Activated CD4-positive, alpha-beta T cell treated with anti-CD3 and anti-CD28 coated beads for 4 hours (primary cell): ENCODE measurements at regions not wholly inside any gene's neighbourhood (a gene's known extent, or its start where the extent isn't known, plus 50 kb on each side); places are given as distances from the start of the nearest gene placed in this dataset.

Source experiments
- DNase-seq, 2 donors: peaks; one replicate each; pipeline ENCODE4 v3.0.0-alpha.2; 2020

DNA sequence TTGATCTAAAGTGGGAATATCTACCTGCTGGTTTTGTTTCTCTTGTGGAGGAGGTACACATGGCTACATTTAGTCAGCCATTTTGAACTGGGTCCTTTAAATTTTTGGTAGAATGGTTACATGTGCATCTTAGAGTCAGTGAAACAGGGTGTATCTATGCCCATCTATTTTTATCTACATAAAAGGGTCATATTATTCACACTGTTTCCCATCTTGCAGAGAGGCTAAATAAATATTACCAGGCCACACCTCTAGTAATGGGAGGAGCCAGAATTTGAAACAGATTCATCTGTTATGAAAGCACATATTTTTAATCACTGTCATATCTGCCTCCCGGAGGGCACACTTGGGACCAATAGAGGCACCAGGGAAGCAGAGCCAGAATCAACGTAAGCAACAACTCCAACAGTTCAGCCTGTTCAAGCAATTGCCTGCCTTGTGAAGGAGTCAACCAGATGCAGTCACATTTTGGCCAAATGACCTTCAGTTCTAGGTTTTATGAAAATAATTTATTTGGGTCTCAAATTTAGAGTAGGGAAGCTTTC lies 376.8 kb downstream of the TSN start:
- DNase-seq = no peak

DNA sequence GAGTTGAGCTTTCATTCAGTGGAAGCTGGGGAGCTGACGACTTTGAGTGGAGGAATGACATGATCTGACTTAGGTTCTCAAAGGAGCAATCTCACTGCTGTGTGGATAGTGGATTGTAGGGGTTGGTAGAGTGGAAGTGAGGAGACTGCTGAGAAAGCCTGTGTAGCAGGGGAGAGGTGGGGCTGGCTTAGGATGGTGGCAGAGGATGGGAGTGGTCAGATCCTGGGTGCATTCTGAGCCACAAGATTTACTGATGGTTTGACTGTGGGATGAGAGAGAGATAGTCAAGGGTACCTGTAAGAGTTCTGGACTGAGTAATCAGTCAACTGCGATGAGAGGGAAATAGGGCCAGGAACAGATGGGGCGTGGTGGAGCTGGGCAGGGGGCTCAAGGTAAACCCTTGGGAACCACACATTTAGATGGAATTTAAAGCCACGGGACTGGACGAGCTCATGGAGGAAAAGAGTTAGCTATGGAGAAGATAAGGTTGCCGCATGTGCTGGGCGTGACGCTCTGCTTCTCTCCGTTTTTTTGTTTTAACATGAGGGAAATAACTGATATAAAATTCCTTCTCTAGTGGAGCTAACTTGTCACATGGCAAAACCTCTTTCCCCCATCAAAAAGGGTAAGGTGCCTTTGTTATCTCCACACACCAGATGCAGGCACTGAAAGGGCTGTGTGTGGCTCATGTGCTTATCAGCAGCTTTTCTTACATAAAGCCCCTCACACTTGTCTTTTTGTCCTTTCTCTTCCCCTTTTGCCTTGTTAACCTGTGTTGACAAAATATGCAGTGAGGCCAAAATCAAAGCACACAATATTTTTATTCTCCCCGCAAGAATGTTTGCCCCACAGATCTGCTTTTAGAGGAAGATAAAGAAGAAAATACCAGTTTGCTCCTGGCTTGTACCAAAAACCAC lies 379.8 kb downstream of the TSN start:
- DNase-seq = no peak

DNA sequence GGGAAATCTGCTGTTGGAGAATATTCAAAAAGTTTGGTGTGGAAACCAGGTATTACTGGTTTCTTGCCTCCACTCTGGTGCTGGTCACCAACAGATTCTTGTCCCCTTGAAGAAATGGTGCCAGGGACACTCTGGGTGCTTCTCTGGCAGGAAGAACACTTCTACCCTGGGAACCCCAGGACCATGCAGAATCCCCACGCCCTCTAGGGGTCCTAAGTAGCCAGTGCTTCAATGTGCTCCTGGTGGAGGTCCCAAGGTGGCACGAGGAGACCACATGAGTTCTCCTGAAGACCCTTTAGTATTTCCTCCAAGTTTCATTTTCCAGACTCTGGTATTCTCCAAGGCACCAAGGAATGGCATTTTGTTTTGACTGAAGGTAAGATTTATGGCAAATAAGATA lies 380.6 kb downstream of the TSN start:
- no peak for DNase-seq

DNA sequence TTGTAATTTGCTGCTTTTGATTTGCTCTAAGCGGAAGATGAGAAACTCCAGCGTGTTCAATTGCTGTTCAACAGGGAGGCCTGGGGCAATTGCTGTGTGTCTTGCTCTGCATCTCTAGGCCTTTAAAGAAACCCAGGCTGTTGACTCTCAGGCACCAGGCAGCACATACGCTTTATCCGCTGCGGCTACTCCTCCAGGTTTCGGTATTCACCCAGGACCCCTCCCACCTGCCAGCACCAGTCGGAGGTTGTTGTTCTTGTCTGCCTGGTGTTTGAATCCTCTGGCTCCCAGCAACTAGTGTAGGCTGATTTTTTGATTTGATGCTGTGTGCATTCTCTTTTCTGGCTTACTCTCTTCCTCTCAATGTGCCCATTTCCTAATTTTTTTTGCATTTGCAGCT lies 383.1 kb downstream of the TSN start:
- DNase-seq = no peak

DNA sequence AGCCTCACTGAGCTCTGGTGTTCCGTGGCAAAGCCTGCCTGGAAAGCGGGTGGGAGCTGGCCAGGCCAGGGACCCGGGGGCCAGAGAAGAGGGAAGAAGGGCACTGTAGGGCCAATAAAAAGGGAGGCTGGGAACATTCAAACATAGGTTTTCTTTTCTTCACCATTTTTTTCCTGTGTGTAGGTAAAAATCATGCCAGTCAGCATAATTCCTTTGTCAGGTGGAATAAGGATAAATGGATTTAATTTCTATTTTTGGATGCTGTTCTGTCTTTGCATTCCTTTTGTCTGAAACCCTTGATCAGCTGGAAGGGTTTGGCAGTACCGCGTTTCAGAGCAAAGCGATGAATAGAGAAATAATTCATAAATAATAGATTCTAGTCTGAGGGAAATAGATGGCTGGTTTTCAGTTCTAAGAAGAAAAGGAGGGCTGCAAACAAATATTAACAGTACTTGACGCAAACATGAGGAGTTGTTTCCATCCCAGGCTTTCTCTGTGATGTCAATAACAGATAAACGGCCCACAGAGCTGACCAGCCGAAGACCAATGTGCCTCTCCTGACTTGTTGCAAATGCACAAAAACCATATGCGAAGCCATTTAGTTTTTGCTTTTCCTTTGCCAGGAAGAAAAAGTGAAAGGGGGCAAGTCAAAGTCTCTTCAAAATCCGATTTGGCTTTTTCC lies 384.4 kb downstream of the TSN start:
- DNase-seq = no peak

DNA sequence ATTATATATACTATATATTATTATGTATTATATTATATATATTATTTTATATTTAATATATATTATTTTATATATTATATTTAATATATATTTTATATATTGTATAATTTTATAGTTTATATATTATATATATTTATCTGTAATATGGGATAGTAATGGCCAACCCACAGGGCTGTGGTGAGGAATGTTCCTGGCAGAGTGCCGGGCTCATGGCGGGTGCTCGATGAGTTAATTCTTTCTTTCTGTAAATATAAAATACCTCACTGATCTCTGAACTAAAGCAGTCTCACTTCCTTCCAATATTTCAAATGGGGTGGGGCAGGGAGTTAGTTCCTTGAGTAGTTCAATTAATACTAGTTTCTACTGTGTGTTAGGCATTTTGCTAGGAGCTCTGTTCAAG lies 389.4 kb downstream of the TSN start:
- DNase-seq = no peak

DNA sequence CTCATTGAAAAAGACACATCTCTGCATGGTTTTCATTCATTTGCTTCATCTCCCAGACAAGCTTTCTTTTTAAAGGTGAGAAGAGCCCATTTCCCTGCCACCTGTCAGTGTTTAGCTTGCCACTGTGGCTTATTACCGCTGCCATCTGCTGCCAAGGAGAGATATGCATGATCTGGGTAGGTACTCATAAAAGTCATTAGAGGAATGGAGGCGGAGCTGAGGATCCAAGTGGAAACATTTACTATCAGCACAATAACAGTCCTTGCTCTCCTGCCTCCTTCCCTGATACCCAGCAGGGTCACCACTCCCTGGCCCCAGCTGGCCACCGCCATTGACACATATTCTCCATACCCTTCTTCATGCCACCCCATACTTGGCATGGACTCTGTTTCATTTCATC lies 390.4 kb downstream of the TSN start:
- no peak for DNase-seq

DNA sequence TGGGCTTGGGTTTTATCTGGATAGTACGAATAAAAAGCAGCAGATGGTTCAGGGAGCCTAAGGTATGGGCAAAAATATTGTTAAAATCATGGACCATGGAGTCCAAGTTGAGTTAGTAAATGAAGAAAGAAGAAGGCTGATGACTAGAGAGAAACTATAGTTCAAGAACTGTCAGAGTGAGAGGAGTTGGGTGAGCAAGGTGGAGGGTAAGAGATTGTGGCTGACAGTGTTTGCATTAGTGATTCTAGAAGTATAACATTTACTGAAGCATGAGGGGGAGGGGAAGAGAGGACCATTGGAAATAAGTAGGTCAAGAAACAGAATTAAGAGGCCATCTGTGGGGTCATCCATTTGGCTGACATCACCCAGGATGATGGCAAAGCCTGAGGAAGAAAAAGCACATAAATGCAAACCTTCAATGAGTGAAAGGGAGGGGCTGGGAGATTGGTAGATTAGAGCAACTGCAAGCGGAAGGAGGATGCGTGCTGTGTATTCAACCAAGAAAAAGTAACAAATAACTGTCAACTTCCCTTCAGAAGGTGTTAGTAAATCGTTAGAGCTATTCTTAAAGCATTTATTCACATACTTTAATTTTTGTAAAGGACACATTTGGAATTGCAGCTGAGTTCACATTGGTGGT lies 392.8 kb downstream of the TSN start:
- no peak for DNase-seq

DNA sequence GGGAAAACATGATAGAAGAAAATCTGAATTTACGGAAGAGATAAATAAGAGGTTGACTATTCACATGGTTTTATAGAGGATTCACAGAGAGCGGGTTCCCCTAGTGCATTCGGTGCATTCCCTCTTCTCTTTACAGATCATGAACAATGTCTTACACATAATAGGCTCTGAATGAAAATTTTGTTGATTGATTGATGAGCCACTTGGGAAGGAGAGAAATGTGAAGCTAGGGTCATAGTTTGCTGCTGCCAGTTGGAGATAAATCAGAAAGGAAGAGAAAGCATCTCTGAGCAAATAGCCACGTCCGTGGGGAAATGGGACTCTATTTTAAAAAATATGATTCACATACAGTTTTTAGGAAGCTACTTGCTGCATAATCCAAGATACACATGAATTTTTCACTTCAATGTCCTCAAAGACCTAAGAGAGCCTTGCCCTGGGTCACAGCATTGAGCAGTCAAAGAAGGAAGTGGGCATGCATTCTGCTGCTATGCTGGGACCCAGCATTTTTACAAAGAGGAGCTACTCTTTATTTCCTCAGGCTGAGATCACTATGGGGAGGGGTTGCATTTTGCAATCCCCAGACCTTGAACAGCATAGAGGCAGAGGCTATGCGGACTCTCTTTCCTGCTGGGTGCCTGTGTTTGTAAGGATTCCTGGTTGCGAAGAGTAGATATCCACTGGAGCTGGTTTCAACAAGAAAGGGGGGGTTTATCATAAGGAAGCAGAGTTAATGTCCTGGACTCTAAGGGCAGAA lies 395.3 kb downstream of the TSN start:
- DNase-seq = no peak

DNA sequence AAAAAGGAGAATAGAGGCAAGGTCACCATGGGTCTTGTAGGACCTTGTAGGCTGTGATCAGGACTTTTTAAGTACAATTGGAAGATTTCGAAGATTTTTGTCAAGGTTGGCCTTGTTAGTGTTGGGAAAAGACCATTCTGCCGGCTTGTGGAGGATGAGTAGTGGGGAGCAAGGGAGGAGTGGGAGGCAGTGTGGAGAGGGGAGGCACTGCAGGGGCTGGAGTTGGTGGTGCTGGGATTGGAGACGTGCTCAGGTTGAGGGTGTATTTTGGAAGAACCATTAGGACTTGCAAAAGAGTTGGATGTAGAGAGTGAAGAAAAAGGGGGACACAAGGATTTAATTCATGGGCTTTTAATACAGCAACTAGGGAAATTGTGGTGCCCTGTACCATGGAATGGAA lies 397.1 kb downstream of the TSN start:
- DNase-seq = no peak

DNA sequence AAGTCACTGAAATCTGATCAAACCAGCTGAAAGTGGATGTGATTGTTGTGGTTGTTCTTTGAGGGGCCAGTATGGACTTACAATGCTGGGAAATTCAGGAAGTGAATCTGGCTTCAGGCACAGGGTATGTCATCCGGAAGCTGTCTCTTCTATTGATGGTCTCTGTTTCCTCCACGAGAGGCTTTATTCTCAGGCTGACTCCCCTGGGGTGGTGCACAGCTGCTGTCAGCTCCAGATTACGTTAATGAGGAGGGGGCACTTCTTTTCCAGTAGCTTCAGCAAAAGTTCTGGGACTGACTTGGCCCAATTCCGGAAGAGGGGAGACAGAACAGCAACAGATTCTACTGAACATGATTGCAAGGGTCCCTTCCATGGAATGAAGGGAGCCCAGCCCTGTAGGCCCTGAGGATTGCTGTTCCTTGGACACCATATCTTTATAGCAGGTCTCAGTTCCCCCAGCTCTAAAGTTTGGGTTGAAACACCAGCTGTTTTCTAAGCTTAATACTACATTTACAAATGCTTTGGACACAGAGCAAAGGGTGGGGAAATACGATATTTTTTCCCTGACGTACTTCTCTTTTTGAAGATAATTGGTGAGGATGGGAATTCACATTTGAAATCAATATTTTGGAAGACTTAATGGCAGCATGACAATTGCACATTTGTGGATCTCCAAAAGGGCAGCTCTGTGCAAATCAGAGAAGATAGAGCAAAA lies 400.9 kb downstream of the TSN start:
- no peak for DNase-seq

DNA sequence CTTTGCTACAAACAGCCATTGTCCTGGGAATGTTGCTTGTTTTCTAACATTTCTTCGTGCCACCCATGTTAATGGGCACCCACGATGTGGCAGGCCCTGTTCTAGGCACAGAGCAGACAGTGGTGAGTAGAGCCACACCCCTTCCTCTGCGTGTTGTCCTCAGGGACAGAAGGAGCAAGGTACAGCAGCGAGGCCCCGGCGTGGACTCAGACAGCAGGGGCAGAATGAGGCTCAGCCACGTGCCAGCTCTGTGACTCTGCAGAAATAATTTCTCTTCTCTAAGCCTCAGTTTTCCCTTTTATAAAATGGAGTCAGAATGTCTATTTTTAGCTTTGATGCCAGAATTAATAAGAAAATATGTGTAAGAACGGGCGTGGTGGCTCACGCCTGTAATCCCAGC lies 401.7 kb downstream of the TSN start:
- DNase-seq = no peak

DNA sequence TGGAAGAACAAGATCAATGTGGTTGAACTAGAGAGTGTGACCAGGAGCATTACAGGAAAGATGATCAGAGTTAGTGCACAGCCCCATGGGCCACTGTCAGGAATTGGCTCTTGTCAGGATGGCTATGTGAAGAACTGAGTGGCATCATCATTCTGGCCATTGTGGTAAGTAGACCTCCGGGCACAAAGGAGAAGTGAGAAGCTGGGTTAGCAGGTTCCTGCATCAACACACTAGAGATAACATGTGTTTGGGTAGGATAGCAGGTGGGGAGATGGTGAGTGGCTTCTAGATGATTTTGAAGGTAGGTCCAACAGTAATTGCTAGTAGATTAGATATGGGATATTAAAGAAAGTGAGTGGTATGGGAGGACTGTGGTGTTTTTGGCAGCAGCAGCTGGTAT lies 408.2 kb downstream of the TSN start:
- DNase-seq = no peak

DNA sequence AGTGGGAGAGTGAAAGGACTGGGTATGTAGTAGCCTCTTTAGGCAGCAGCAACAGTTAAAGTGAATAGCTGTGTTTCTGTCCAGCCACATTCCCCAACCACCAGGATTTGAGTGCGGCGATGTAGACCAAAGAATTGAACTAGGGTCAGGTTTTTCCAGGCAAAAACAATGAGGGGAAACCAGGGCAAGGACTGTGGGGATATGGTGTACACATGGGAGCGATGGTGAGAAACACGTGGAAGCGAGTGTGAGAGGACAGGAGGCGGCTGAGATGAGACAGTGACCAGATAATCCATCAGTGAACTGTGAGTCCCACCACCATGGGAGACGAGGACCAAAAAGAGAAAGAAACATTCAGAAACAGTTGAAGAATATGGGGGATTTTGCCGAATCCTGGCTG lies 409.5 kb downstream of the TSN start:
- DNase-seq = no peak

DNA sequence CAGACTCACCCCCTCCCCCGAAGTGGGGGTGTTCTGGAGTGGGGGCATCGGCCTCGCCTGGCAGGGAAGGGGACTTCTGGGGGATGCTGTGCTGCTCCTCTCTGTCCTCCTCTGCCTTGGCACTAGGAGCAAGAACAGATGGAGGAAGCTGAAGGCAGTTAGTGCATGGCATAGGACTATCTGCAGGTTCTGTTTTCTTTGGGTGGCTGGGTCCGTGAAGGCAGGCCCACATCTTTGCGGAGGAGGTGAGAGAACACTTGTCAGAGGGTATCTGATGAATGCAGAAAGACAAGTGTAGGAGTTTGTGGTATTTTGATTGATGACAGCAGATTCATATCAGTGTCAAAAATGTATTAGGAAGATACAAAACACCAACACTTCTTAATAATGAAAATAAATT lies 411.4 kb downstream of the TSN start:
- no peak for DNase-seq

DNA sequence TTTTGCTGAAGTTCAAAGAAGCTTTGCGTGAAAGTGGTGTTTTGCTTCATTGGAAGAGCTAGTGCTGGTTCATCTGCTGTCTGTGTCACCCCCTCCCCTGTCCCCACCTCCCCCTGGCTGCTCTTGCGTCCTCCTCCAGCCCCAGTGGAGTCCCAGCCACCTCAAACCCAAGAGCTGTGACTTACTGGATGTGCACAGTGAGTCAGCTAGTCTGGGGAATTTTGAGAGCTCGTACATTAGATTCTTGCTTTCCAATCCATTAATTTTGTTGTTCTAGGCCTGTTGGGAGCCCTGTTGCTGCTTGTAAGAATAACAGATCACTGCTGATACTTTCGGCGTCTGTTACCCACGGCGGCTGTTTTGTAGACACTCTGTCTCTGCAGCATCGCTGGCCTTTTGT lies 412.1 kb downstream of the TSN start:
- no peak for DNase-seq

DNA sequence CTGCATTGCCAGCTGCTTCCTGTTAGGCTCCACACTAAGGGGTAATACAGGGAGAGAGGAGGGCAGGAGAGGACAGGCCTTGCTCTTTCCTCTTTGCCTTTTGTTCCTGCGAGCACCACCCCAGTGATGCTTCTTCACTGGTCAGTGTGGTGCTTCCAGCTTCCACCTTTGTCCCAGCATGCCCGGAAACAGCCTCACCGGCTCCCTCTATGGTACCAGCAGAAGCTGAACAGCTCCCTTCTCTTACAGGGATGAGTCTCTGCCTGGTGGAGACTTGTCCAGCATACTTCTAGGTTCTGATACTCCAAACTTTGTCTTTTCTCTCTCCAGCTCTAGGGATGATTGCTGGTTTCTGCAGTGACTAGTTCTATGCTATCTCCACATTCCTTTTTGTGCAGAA lies 413.3 kb downstream of the TSN start:
- DNase-seq = no peak

DNA sequence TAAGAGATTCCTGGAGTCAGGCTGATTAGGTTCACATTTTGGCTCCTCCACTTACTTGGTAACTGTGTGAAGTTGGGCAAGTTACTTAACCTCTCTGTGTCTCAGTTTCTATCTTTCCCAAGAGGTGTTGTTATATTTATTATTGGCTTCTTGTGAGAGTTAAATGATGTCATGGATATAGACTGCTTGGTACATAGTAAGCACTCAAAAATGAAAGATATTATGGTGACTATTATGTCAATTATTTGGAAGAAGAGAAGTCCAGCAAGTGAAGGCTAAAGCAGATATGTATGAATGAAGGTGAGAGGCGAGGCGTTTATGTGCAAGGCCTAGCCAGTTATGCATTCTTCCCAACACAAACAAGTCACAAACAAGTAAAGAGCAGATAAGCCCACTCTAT lies 417.4 kb downstream of the TSN start:
- DNase-seq = no peak

DNA sequence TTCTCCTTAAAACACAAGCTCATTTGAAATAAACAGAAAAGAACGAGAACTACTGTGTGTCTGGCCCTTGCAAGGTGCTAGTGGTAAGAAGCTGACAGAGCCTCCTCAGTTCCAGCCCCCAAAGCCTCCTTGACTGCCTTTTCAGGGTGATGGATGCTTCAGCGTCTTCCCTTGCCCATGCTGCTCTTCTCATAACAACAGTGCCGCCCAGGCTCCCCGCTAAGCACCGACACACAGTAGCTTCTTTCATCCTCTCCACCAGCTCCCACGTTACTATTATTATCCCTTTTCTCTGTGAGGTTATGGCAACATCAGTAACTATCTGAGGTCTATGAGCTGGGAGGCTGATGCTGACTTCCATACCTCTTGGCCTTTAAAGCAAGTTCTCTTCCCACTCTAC lies 418.6 kb downstream of the TSN start:
- DNase-seq = no peak

DNA sequence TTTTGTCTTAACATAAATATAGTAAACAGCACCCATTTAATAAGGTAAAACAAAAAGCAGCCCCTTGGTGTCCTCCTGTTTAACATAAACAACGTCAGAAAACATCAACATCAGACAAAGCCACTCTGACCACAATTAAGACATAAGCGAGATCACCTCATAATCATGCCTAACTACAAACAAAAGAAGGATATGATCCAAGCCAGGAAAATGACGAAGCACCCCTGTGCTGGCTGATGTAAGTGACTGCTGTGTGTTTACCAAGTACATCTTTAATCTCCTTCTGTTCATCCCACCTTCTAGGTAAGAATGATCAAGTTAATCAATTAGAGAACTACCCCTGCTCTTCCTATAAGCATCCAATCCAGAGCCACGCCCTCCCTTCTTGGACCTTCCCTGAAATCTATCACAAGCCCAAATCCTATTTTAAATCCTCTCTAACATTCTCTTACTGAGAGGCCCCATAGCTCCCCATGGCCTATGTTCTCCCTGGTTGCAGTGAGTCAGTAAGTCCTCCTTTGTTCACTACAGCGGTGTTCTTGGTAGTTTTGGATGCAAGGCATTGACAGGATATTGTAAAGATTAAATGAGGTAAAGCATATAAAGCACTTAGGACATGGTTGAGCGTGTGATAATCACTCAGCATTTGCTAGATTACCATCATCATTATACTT lies 424.2 kb downstream of the TSN start:
- DNase-seq = no peak

DNA sequence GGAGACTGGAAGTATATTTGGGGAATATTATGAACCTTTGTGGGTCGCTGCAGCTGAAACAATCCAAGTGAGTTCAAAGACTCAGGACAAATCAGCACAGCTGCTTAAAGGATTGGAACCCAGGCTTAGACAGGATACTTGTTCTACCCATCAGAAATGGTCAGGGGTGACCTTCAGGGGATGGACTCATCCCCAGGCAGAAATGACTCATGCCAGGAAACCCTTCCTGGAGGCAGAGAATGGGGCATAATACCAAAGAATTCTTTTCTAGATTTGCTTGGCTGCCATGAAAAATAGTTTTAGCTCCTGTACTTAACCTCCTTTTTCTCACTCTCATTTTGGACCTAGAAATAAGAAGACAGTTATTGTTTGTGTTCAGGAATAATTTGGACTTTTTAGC lies 425.5 kb downstream of the TSN start:
- DNase-seq = no peak
